Peyer's patch (tissue), 4 donors: ENCODE measurements at regions not wholly inside any gene's neighbourhood (a gene's known extent, or its start where the extent isn't known, plus 50 kb on each side); places are given as distances from the start of the nearest gene placed in this dataset.

Experiments
- POLR2A ChIP-seq, 2 donors: fragments of 450-650 bp; IDR thresholded peaks; one replicate each; pipeline ENCODE4 v1.5.1; 2017; ENCODE audit warnings: antibody characterized with exemption in 2 of 2, mild to moderate bottlenecking in 2 of 2, moderate library complexity in 2 of 2
- TF ChIP-seq, protein P1 (sequence below), 6 experiments: fragments of 450-650 bp in 4 of 6; fragments of 200-600 bp in 2 of 6; sonication (generic) in 1 of 6; IDR thresholded peaks; one replicate each; pipeline ENCODE4 v1.5.1; 2017 to 2019; ENCODE audit warnings: antibody characterized with exemption in 6 of 6, mild to moderate bottlenecking in 3 of 6, moderate library complexity in 1 of 6

DNA sequence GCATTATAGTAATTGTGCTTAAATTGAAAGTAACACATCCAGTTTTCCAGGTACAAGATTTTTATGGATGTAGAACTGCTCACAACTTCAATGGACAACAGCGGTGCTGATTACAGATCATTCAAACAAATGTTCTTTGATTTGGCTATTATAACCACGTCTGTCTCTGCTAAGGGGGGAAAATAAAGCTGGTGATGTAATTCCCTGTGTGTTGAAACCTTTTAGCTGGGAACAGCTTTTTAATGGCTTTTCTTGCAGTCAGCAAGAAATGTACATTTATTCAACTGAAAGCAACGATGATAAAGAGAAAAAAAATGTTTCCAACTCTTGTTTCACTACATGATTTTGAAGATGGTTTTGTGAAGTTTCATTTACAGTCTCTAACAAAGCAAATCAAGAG is 431.9 kb upstream of the AGTR1 start:
- TF ChIP-seq, protein P1, sequence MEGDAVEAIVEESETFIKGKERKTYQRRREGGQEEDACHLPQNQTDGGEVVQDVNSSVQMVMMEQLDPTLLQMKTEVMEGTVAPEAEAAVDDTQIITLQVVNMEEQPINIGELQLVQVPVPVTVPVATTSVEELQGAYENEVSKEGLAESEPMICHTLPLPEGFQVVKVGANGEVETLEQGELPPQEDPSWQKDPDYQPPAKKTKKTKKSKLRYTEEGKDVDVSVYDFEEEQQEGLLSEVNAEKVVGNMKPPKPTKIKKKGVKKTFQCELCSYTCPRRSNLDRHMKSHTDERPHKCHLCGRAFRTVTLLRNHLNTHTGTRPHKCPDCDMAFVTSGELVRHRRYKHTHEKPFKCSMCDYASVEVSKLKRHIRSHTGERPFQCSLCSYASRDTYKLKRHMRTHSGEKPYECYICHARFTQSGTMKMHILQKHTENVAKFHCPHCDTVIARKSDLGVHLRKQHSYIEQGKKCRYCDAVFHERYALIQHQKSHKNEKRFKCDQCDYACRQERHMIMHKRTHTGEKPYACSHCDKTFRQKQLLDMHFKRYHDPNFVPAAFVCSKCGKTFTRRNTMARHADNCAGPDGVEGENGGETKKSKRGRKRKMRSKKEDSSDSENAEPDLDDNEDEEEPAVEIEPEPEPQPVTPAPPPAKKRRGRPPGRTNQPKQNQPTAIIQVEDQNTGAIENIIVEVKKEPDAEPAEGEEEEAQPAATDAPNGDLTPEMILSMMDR (IDR thresholded peaks at IDR 0.05), result no peak
- TF ChIP-seq POLR2A (IDR thresholded peaks at IDR 0.05), result no peak
